Bronchial epithelial cell (primary cell): ENCODE measurements at regions not wholly inside any gene's neighbourhood (a gene's known extent, or its start where the extent isn't known, plus 50 kb on each side); places are given as distances from the start of the nearest gene placed in this dataset.

Source experiments
- DNase-seq: peaks from one replicate; pipeline ENCODE4 v3.0.0-alpha.2; 2010; ENCODE audit warnings: low read depth
- FAIRE-seq: peaks from 2 replicates; lab custom pipeline; 2011; peaks lifted over from hg19 to GRCh38; lab: Jason Lieb, UNC
- H3K27me3 ChIP-seq: 2 replicates; pipeline ENCODE4 v1.5.1; 2011; ENCODE audit warnings: low read length; ENCODE audit not compliant: control insufficient read depth, insufficient read depth
- H3K36me3 ChIP-seq: 2 replicates; pipeline ENCODE4 v1.5.1; 2011; ENCODE audit warnings: low read length; ENCODE audit not compliant: control insufficient read depth, insufficient read depth
- H3K4me3 ChIP-seq: 2 replicates; pipeline ENCODE4 v1.5.1; 2011; ENCODE audit warnings: mild to moderate bottlenecking, low read depth, low read length, control low read depth
- TF ChIP-seq, protein P1 (sequence below): IDR thresholded peaks from 2 replicates; pipeline ENCODE4 v1.5.1; 2011; ENCODE audit warnings: mild to moderate bottlenecking, moderate library complexity, low read length, control low read depth, inconsistent platforms; ENCODE audit not compliant: insufficient read depth, severe bottlenecking

DNA sequence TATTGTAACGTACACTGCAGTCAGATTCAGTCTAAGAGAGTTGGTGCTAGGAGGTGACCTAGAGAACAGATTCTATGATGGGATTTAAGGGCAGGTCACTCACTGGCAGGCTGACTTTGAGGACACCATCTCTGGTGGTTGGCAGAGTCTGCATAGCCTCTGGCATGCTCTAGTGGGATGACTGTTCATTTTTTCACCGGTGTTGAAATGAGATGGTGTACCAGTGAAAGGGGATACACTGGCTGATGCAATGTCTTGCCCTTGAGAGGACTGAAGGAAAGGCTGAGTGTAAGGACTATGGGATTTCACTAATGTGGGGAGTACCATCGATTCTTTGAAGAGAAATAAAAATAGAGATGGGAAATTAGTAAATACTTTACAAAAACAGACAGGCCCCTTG lies 186.9 kb upstream of the PIEZO2 start:
- TF ChIP-seq, protein P1, sequence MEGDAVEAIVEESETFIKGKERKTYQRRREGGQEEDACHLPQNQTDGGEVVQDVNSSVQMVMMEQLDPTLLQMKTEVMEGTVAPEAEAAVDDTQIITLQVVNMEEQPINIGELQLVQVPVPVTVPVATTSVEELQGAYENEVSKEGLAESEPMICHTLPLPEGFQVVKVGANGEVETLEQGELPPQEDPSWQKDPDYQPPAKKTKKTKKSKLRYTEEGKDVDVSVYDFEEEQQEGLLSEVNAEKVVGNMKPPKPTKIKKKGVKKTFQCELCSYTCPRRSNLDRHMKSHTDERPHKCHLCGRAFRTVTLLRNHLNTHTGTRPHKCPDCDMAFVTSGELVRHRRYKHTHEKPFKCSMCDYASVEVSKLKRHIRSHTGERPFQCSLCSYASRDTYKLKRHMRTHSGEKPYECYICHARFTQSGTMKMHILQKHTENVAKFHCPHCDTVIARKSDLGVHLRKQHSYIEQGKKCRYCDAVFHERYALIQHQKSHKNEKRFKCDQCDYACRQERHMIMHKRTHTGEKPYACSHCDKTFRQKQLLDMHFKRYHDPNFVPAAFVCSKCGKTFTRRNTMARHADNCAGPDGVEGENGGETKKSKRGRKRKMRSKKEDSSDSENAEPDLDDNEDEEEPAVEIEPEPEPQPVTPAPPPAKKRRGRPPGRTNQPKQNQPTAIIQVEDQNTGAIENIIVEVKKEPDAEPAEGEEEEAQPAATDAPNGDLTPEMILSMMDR, result no peak
- DNase-seq, result no peak
- no peak for FAIRE-seq
- Histone ChIP-seq H3K36me3 (no peaks in the 10 kb centered on the region), H3K27me3 (no peaks in the 10 kb centered on the region), H3K4me3 (no peak overlapping the region)

- DNase-seq (no peak), FAIRE-seq (no peak)
- Histone ChIP-seq H3K27me3 (no peaks in the 10 kb centered on the region), H3K36me3 (no peaks in the 10 kb centered on the region), H3K4me3 (no peak overlapping the region)
- TF ChIP-seq, protein P1, result no peak
Measured at GRCh38 chr18:11327391-11328009, 178.1 kb upstream of the PIEZO2 start.

DNA sequence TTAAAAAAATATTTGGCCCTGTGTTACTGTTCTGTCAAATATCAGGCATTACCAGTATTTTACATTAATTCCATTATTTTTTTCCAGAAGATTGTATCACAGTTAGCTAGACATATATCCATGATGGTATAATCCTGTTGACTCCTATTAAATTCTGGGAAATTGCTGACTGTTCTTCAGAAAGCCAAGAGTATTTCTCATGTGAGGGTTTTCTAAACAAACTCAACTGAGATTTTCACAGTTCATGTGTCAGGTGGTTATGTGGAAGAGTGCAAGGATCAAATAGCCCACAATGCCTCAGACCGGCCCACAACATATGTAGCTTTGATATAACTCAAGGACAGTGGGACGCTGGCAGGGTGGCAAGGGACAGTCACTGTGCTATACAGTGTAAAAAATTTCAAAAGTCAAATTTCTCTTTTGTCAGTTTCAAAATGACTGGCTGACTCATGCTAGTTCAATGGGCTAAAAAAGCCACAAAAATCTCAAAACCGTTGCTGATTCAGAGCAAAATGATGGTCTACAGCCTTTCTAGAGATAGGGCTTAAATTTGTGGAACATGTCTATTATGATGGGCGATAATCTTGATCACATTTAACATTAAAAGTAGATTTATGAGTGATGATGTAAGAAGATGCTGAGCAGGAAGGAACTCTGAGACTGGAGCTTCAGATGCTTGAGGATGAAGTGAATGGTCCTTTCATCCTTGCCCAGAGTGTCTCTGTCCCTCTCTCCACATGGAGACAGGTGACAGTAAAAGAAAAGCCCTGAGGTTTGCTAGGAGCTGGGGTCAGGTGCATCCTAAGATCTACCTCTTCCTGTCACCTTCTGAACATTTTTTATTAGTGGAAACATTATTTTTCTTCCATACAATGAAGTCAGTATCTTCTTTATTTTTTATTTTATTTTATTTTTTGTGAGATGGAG lies 175.8 kb upstream of the PIEZO2 start:
- Histone ChIP-seq H3K36me3 (no peaks in the 10 kb centered on the region), H3K27me3 (no peaks in the 10 kb centered on the region), H3K4me3 (no peak overlapping the region)
- TF ChIP-seq, protein P1, result no peak
- no peak for DNase-seq
- no peak for FAIRE-seq

GRCh38 chr18:11324510-11324909 lies 175.1 kb upstream of the PIEZO2 start:
- Histone ChIP-seq H3K36me3 (no peaks in the 10 kb centered on the region), H3K27me3 (no peaks in the 10 kb centered on the region), H3K4me3 (no peak overlapping the region)
- TF ChIP-seq, protein P1, result no peak
- DNase-seq, result no peak
- FAIRE-seq, result no peak

GRCh38 chr18:11323359-11323819 lies 174.0 kb upstream of the PIEZO2 start:
- Histone ChIP-seq H3K4me3 (no peak overlapping the region), H3K36me3 (no peaks in the 10 kb centered on the region), H3K27me3 (no peaks in the 10 kb centered on the region)
- FAIRE-seq (no peak), DNase-seq (no peak)
- TF ChIP-seq, protein P1, result no peak
